NCI-H1694 treated with DMSO at 0.1 percent for 48 hours (cell line): ENCODE measurements at regions not wholly inside any gene's neighbourhood (a gene's known extent, or its start where the extent isn't known, plus 50 kb on each side); places are given as distances from the start of the nearest gene placed in this dataset.
"Not testable (repeated sequence)": the region's sequence is repeated elsewhere in the genome, so short reads cannot be mapped to it uniquely, and the experiment has no call there.

Experiments
- DNase-seq: peaks from one replicate; lab custom pipeline; 2025; lab: John Stamatoyannopoulos, UW

- DNase-seq, result no peak
Measured at GRCh38 chr9:28464481-28465216, 891.4 kb upstream of the C9orf72 start.

GRCh38 chr9:28471261-28471660 is 898.0 kb upstream of the C9orf72 start:
- no peak for DNase-seq

- DNase-seq, result no peak
Measured at GRCh38 chr9:28487561-28487960, 914.3 kb upstream of the C9orf72 start.

GRCh38 chr9:28491121-28491520 is 917.8 kb upstream of the C9orf72 start:
- DNase-seq, result no peak

- not testable (repeated sequence) for DNase-seq
Measured at GRCh38 chr9:28498168-28498567, 924.9 kb upstream of the C9orf72 start.

- DNase-seq, result no peak
Measured at GRCh38 chr9:28502189-28502588, 928.9 kb upstream of the C9orf72 start.

- DNase-seq, result no peak
Measured at GRCh38 chr9:28502741-28503140, 929.5 kb upstream of the C9orf72 start.

GRCh38 chr9:28503573-28503972 is 930.3 kb upstream of the C9orf72 start:
- DNase-seq, result no peak

- DNase-seq, result no peak
Measured at GRCh38 chr9:28518439-28518838, 945.2 kb upstream of the C9orf72 start.

- DNase-seq, result not testable (repeated sequence)
Measured at GRCh38 chr9:28524309-28524708, 951.0 kb upstream of the C9orf72 start.

- no peak for DNase-seq
Measured at GRCh38 chr9:28528049-28528448, 954.8 kb upstream of the C9orf72 start.

GRCh38 chr9:28538132-28538531 is 964.9 kb upstream of the C9orf72 start:
- DNase-seq, result no peak

GRCh38 chr9:28539434-28540070 is 966.3 kb upstream of the C9orf72 start:
- peak; percentile 58 for DNase-seq

- no peak for DNase-seq
Measured at GRCh38 chr9:28542928-28543327, 969.6 kb upstream of the C9orf72 start.

GRCh38 chr9:28547527-28547926 is 974.2 kb upstream of the C9orf72 start:
- no peak for DNase-seq

GRCh38 chr9:28563291-28563934 is 990.1 kb upstream of the C9orf72 start:
- no peak for DNase-seq

GRCh38 chr9:28583832-28584231 is 1010.6 kb upstream of the C9orf72 start:
- no peak for DNase-seq

GRCh38 chr9:28584542-28584941 is 1011.3 kb upstream of the C9orf72 start:
- DNase-seq, result no peak

- no peak for DNase-seq
Measured at GRCh38 chr9:28587052-28587451, 1013.8 kb upstream of the C9orf72 start.

GRCh38 chr9:28598408-28598807 is 1025.1 kb upstream of the C9orf72 start:
- peak; percentile 59 for DNase-seq

GRCh38 chr9:28600226-28600625 is 1026.9 kb upstream of the C9orf72 start:
- DNase-seq, result no peak

- no peak for DNase-seq
Measured at GRCh38 chr9:28607843-28608242, 1034.6 kb upstream of the C9orf72 start.

- DNase-seq, result no peak
Measured at GRCh38 chr9:28610339-28610738, 1037.1 kb upstream of the C9orf72 start.
